Stimulated activated CD4-positive, alpha-beta T cell treated with anti-CD3 and anti-CD28 coated beads, TNF-alpha, amount 100 ng/mL, for 24 hours (primary cell): ENCODE measurements at regions not wholly inside any gene's neighbourhood (a gene's known extent, or its start where the extent isn't known, plus 50 kb on each side); places are given as distances from the start of the nearest gene placed in this dataset.
"Not testable (repeated sequence)": the region's sequence is repeated elsewhere in the genome, so short reads cannot be mapped to it uniquely, and the experiment has no call there.

ENCODE experiments used
- DNase-seq, 3 experiments: peaks; one replicate each; pipeline ENCODE4 v3.0.0-alpha.2; 2020; ENCODE audit warnings: low read depth in 3 of 3

DNA sequence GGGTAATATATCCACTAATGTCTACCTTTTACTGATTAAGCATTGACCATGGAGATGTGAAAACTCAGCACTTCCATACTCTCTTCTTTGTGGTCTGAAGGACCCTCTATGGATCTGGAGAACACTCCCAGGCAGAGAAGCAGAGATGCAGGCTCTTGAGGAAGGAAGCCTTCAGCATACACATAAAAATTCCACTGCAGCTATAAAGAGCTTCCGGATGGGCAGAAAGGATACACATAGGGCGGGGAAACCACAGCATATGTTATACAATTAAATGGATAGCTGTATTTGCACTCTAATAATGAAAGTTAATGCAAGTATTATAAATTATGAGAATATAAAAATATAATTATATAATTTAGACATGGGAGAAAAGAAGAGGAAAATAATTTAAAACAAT is 1258.2 kb upstream of the ALCAM start:
- no peak for DNase-seq

DNA sequence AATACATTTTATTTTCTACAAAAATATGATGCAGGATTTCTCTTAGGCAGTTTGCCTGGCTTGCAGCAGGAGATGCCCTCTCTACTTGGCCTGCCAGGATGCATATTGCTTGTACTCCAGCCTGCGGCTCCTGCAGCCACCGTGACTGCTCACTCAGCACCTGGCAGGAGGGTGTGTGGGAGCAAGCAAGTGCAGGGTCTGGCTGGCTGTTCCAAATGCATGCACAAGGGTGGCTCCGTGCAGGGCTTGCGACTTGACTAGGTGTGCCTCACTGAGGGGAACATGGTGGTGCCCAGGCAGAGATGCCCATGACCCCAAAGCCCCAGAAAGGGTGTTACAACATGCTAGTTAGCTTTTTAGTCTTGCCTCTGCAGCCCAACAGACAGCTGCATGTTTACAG is 1240.2 kb upstream of the ALCAM start:
- DNase-seq = no peak

DNA sequence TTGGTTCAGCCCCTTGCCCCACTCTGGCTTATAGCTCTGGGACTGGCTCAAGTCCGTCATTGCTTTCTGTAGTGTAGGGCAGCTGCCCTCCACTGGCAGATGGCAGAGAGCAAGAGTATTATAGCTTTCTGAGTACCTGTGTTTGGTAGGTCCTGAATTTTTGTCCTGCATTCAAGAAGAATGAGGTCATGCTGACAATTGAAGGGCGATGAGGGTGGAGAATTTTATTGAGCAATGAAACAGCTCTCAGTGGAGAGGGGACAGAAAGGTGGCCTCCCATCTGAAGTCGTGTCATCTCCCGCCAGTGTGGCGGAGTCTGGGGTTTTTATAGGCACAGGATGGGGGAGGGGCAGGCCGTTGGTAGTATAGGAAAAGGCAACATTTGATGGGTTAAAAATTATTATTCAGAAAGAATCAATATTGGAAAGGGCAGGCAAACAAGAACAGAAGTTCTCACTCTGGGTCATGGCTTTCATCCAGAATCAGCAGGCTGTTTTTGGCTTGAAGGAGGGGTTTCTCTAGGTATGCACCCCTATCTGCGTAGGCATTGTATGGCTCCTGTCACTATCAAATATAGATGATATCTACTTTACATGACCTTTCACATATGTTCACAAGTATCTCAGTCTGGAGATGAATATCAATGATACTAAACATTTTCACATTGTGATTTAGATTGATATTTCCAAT is 1239.7 kb upstream of the ALCAM start:
- no peak for DNase-seq

DNA sequence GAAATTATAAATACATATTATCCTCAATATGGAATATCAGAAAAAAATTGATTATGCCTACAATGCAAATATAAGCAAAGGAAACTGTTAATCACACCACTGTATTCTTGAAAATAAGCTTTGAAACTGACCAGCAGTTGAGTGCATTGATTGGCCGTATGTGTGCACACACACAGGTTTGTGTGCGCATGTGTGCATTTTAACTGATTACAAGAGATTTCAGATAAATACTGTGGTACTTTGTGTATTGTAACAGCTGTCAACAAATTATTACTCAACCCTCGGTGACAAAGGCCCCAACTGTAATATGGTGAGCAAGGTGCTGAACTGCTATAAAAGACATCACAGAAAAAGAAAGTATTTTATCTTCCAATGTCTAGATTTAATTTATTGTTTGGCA is 1238.9 kb upstream of the ALCAM start:
- no peak for DNase-seq

DNA sequence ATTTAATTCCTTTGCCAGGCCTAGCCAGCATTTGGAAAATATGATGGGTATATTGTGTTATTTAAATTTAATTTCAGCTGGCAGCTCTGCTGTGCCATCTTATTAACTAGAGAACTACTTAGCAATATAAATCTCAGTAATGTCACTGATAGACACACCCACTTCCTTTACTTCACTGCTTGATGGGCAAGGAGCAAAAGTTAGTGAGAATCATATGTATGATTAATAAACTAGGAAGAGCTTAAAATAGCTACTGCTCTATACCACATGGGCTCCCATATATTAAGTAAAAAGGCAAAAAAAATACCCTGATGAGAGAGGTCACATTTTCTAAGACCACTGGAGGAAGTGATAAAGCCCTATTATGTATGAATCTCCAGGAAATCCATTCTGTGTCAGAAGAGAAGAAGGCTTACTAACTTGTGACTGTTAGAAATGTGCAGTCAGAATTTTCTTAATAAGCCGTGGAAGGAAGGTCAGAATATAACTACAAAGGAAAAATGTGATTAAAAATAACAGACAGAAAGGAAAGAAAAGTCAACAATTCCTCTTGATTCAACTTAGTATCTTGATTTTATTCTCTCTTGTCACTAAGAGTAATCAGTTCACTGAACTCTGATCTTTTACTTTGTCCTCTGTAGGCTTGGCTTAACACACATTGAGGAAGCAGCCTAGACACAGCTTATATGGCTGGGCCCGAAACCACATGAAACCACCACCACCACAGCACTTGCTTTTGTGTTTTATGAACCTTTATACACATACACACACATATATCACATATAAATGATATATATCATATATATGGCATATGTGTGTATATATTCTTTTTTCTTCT is 1233.9 kb upstream of the ALCAM start:
- DNase-seq = no peak

DNA sequence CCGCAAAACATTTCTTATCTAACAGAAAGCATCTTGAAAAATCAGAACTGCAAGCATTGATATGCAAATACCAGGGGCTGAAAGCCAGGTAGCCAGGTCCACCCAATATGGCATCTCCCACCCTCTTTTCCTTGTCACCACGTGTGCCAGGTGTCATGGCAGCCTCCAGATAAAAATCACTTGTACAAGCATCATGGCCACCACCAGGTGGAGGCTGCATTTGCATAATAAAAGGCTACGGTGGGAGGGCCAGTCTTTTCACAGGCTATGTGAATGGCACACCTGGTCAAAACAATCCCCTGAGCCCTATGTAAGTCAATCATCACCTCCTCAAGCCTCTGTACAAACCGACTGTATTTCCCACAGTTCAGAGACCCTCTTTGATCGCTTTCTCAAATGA is 1233.1 kb upstream of the ALCAM start:
- no peak for DNase-seq

GRCh38 chr3:104137116-104137515 is 1229.6 kb upstream of the ALCAM start:
- DNase-seq = no peak

- no peak for DNase-seq
Measured at GRCh38 chr3:104145164-104145563, 1221.5 kb upstream of the ALCAM start.

DNA sequence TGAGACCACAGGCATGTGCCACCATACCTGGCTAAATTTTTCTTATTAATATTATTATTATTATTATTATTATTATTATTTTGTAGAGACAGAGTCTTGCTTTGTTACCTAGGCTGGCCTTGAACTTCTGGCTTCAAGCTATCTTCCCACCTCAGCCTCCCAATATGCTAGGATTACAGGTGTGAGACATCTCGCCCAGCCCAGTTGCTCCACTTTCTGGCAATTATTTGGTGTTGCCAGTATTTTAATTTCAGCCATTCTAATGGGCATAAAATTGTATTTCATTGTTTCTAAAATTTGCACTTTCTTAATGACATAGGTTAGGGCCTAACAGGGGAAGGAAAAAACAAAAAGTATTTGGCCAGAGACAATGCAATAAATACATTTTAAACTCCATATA is 1217.6 kb upstream of the ALCAM start:
- DNase-seq = no peak

DNA sequence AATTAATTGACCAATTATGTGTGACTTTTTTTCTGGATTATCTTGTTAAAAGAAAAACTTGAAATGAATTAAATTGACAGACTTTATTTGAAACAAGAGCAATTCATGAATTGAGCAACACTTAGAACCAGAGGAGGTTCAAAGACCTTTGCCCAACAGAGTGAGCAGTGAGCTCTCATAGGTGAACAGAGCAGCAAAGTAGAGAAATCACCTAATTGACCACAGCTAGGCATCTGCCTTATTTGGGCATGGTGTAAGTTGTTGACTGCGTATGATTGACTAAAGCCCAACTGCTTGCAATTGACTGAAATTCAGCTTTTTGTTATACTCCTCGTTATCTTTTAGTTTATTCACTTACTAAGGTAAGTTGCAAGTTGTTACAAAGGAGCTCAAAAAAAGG is 1216.0 kb upstream of the ALCAM start:
- DNase-seq = no peak

GRCh38 chr3:104154896-104155295 is 1211.8 kb upstream of the ALCAM start:
- no peak for DNase-seq

GRCh38 chr3:104165866-104166265 is 1200.8 kb upstream of the ALCAM start:
- DNase-seq = no peak

- DNase-seq = no peak
Measured at GRCh38 chr3:104168386-104168785, 1198.3 kb upstream of the ALCAM start.

- no peak for DNase-seq
Measured at GRCh38 chr3:104175696-104176095, 1191.0 kb upstream of the ALCAM start.

- no peak for DNase-seq
Measured at GRCh38 chr3:104176706-104177105, 1190.0 kb upstream of the ALCAM start.

- DNase-seq = no peak
Measured at GRCh38 chr3:104178680-104179079, 1188.0 kb upstream of the ALCAM start.

DNA sequence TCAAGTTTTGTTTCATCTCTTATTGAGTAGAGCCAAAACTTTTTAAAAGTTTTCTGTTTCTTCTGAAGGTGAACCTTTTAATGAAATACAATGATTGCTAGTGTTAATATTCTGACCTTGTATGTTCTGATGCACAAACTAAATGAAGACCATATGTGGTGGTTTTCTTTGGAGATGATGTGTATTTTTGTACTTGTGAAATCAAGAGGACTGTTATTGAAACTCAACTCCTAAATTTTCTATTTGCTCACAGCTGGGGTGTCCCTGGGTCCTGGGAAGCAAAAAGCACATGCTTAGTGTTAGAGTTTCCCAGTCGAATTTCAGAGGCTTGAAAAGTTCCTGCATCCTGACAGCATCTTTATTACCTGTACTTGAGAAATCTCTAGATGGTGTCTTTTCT is 1185.8 kb upstream of the ALCAM start:
- DNase-seq = no peak

DNA sequence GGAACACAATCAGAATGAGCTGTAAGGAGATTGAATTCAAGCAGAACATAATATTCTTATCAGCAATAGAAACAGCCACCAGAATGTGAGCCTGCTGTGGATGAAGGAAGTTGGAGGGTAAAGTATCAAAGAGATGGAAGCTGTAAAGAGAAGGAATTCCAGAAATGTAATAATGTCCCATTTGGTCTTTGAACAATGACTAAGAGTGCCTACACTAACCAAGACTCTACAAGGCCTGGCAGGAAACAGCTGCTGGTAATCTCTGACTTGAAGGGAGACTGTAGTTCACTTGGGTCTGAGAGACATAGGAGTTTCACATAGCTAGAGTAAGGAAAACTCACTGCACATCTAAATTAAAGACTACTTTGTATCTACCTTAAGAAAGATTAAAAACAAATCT is 1176.0 kb upstream of the ALCAM start:
- no peak for DNase-seq

GRCh38 chr3:104198131-104198530 is 1168.6 kb upstream of the ALCAM start:
- no peak for DNase-seq

- no peak for DNase-seq
Measured at GRCh38 chr3:104206925-104207324, 1159.8 kb upstream of the ALCAM start.

DNA sequence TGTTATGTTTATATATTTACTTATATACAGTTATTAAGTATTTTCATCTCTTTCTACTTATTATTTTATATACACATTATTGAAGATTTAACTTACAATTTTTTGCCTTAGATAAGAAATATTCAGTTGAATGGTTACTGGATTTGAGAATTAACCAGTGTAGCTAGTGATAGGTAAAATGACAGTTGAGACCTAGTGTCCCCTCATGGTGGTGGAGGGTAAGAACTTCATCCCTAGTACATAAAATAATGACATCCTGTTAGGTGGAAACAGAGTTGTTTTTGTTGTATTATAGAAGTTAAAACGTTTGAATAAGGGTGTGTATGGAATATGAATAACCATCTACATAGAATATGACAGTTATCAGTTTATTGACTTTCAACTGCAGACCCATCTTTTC is 1152.4 kb upstream of the ALCAM start:
- no peak for DNase-seq

- DNase-seq = no peak
Measured at GRCh38 chr3:104214937-104215336, 1151.8 kb upstream of the ALCAM start.

- DNase-seq = not testable (repeated sequence)
Measured at GRCh38 chr3:104219046-104219445, 1147.7 kb upstream of the ALCAM start.
